ENCODE measurements at regions not wholly inside any gene's neighbourhood (a gene's known extent, or its start where the extent isn't known, plus 50 kb on each side); places are given as distances from the start of the nearest gene placed in this dataset.

DNA sequence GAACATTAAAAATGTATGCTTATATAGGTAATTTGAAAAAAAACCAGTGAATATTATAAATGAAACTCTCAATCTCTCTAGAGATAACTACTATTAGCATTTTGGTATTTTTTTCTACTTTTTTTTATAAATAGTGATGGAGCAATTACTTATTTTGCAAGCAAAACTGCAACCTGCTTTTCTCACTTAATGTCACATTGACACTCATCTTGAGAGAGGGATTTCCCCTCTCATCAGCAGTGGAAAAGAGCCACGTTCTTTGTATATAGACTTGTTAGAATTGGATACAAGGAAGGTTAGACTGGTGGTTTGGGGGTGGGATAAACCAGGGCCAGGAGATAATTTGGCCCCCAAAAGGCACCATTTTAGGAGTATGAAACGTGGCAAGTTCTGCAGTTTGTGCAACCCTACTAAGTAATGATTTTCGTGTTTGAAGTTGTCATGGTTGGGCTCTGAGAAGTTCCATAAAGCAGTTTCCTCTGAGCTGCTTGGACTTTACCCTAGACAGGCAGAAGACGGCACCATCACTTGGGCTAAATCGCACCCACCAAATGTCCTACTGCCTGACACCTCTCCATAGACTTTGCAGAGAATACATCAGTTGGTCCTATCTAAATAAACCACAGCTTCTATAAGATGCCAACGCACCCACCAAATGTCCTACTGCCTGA lies 194.0 kb downstream of the ACTR3 start:
- H3K36me3 Mint-ChIP-seq, result no peaks in the 10 kb centered on the region
- TF ChIP-seq, protein P1, sequence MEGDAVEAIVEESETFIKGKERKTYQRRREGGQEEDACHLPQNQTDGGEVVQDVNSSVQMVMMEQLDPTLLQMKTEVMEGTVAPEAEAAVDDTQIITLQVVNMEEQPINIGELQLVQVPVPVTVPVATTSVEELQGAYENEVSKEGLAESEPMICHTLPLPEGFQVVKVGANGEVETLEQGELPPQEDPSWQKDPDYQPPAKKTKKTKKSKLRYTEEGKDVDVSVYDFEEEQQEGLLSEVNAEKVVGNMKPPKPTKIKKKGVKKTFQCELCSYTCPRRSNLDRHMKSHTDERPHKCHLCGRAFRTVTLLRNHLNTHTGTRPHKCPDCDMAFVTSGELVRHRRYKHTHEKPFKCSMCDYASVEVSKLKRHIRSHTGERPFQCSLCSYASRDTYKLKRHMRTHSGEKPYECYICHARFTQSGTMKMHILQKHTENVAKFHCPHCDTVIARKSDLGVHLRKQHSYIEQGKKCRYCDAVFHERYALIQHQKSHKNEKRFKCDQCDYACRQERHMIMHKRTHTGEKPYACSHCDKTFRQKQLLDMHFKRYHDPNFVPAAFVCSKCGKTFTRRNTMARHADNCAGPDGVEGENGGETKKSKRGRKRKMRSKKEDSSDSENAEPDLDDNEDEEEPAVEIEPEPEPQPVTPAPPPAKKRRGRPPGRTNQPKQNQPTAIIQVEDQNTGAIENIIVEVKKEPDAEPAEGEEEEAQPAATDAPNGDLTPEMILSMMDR (IDR thresholded peaks at IDR 0.05; ENCODE audit: unreplicated experiment), result no peak
- peaks cover 10% of the 10 kb centered on the region for H3K9me3 Mint-ChIP-seq
- no peak for DNase-seq (ENCODE audit: low spot score in 2 of 2, unreplicated experiment in 2 of 2)
- no peaks in the 10 kb centered on the region for H3K27me3 Mint-ChIP-seq (ENCODE audit: low read depth)
- H3K4me3 Mint-ChIP-seq, result no peak overlapping the region
- H3K27ac Mint-ChIP-seq, result no peak overlapping the region
- no peaks in the 10 kb centered on the region for H3K4me1 Mint-ChIP-seq

DNA sequence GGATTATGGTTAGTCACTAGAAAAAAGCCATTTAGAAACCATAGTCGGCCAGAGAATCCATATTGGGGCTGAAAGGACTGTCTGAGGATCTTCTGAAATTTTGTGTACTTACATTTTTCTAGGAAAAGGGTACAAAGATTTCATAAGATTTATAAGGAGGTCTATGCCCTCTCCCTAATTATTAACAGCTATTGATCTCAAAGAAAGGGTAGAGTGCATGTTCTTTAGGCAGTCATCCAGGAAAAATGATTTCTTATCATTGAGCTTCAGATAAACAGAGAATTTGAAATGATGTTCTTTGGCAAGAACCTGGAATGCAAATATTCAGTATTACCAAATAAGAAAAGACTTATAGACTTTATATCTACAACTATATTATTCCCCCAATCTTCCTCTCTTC lies 195.3 kb downstream of the ACTR3 start:
- H3K9me3 Mint-ChIP-seq, result peaks cover 10% of the 10 kb centered on the region
- TF ChIP-seq, protein P1 (IDR thresholded peaks at IDR 0.05; ENCODE audit: unreplicated experiment), result no peak
- H3K27ac Mint-ChIP-seq, result no peak overlapping the region
- no peaks in the 10 kb centered on the region for H3K4me1 Mint-ChIP-seq
- no peak overlapping the region for H3K4me3 Mint-ChIP-seq
- no peaks in the 10 kb centered on the region for H3K27me3 Mint-ChIP-seq (ENCODE audit: low read depth)
- H3K36me3 Mint-ChIP-seq, result no peaks in the 10 kb centered on the region
- no peak for DNase-seq (ENCODE audit: low spot score in 2 of 2, unreplicated experiment in 2 of 2)

DNA sequence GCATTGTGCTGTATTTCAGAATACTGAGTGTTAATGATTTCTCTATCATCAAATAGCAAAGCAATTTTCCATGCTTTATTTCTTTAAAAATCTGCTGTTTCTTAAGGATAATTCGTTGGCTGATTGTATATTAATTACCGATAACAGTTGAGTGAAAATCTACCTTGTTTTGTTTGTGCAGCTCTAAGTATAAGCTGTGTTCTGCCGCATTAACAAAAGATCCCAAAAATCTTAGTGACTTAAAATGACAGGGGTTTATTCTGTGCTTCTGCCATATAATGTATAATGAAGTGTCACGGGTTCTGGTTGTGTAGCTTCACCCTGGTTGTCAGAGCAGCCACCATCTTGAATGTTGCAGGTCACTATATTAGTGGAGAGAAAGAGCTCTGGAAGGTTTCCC lies 196.1 kb downstream of the ACTR3 start:
- H3K36me3 Mint-ChIP-seq, result no peaks in the 10 kb centered on the region
- H3K4me1 Mint-ChIP-seq, result no peaks in the 10 kb centered on the region
- peaks cover 10% of the 10 kb centered on the region for H3K9me3 Mint-ChIP-seq
- DNase-seq (ENCODE audit: low spot score in 2 of 2, unreplicated experiment in 2 of 2), result no peak
- H3K27me3 Mint-ChIP-seq (ENCODE audit: low read depth), result no peaks in the 10 kb centered on the region
- TF ChIP-seq, protein P1 (IDR thresholded peaks at IDR 0.05; ENCODE audit: unreplicated experiment), result no peak
- no peak overlapping the region for H3K4me3 Mint-ChIP-seq
- H3K27ac Mint-ChIP-seq, result no peak overlapping the region

DNA sequence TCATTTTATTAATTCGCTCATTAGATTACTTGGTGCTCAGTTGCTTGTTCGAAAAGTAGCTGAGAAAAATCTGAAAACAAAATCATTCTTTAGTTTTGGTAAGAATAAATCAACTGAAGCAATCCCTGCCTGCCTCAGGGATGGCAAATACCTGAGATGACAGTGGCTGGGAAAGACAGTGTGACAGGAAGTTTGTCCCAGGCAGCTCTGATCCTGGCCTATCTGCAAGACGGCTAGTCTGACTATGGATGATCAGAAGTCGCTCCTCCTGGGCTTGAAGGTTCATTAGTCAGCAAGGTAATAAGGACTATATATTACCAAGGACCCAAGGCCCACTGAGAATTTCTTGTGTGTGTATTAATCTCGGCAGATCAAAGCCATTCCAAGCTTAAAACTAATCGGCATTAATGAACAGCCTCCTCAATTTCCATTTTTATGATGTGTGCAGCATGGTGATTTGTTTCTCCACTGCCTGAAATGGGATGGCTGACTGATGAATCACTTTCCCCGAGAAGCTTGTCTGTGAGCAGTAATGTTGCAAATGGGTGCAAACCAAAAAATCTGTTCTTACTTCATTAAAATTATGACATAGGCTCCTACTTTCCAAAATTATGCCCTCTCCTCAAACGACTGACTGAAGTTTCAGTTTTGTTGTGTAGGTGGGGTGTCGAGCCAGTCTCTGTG lies 199.9 kb downstream of the ACTR3 start:
- no peaks in the 10 kb centered on the region for H3K36me3 Mint-ChIP-seq
- DNase-seq (ENCODE audit: low spot score in 2 of 2, unreplicated experiment in 2 of 2), result no peak
- H3K4me3 Mint-ChIP-seq, result no peak overlapping the region
- TF ChIP-seq, protein P1 (IDR thresholded peaks at IDR 0.05; ENCODE audit: unreplicated experiment), result no peak
- no peaks in the 10 kb centered on the region for H3K4me1 Mint-ChIP-seq
- peaks cover 13% of the 10 kb centered on the region for H3K9me3 Mint-ChIP-seq
- no peaks in the 10 kb centered on the region for H3K27me3 Mint-ChIP-seq (ENCODE audit: low read depth)
- H3K27ac Mint-ChIP-seq, result no peak overlapping the region

DNA sequence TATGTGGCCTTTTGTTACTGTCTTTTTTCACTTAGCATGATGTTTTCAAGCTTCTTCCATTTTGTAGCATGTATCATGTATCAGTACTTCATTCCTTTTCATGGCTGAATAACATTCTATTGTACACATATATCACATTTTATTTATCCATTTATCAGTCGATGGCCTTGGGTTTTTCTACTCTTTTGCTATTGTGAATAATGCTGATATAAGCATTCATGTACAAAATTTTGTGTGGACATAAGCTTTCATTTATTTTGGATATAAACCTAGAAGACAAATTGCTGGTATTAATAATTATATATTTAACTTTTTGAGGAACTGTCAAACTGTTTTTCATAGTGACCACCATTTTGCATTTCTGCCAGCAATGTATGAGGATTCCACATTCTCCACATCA lies 201.1 kb downstream of the ACTR3 start:
- H3K4me3 Mint-ChIP-seq, result no peak overlapping the region
- H3K27me3 Mint-ChIP-seq (ENCODE audit: low read depth), result no peaks in the 10 kb centered on the region
- TF ChIP-seq, protein P1 (IDR thresholded peaks at IDR 0.05; ENCODE audit: unreplicated experiment), result no peak
- no peaks in the 10 kb centered on the region for H3K36me3 Mint-ChIP-seq
- no peak overlapping the region for H3K27ac Mint-ChIP-seq
- no peak for DNase-seq (ENCODE audit: low spot score in 2 of 2, unreplicated experiment in 2 of 2)
- no peaks in the 10 kb centered on the region for H3K4me1 Mint-ChIP-seq
- H3K9me3 Mint-ChIP-seq, result peaks cover 21% of the 10 kb centered on the region

All from mesothelial cell of epicardium (in vitro differentiated cells).